Gastrocnemius medialis (tissue), 4 donors: ENCODE measurements at regions not wholly inside any gene's neighbourhood (a gene's known extent, or its start where the extent isn't known, plus 50 kb on each side); places are given as distances from the start of the nearest gene placed in this dataset.
"Not testable (repeated sequence)": the region's sequence is repeated elsewhere in the genome, so short reads cannot be mapped to it uniquely, and the experiment has no call there.

Source experiments
- ATAC-seq, 2 donors: fragments of 150-250 bp; one replicate each; pipeline ENCODE4 v1.9.1; 2016
- DNase-seq, 2 donors: peaks; one replicate each; pipeline ENCODE4 v3.0.0-alpha.2; 2019
- H3K27ac ChIP-seq, 4 donors: fragments of 200-600 bp; sonication (generic); 1 replicate in 1 of 4; 2 replicates in 3 of 4; pipeline ENCODE4 v1.5.1; 2016 to 2018; ENCODE audit warnings: mild to moderate bottlenecking in 2 of 4, moderate library complexity in 1 of 4
- H3K27me3 ChIP-seq, 3 donors: fragments of 200-600 bp; sonication (generic) in 2 of 3; 1 replicate in 1 of 3; 2 replicates in 2 of 3; pipeline versions ENCODE4 v1.5.1 to v1.6.0; 2016 to 2019; ENCODE audit warnings: mild to moderate bottlenecking in 1 of 3, moderate library complexity in 1 of 3
- H3K36me3 ChIP-seq, 2 donors: fragments of 200-600 bp; sonication (generic) in 1 of 2; one replicate each; pipeline ENCODE4 v1.5.1; 2017 to 2018
- H3K4me1 ChIP-seq, 2 donors: fragments of 200-600 bp; sonication (generic) in 1 of 2; one replicate each; pipeline ENCODE4 v1.5.1; 2016 to 2017; ENCODE audit warnings: mild to moderate bottlenecking in 2 of 2
- H3K4me3 ChIP-seq, 4 donors: fragments of 200-600 bp; sonication (generic) in 3 of 4; 1 replicate in 1 of 4; 2 replicates in 3 of 4; pipeline ENCODE4 v1.5.1; 2016 to 2019; ENCODE audit warnings: mild to moderate bottlenecking in 2 of 4
- H3K9me3 ChIP-seq, 3 donors: fragments of 200-600 bp; sonication (generic) in 2 of 3; 1 replicate in 1 of 3; 2 replicates in 2 of 3; pipeline ENCODE4 v1.5.1; 2016 to 2019
- POLR2A ChIP-seq, 2 donors: fragments of 450-650 bp; IDR thresholded peaks; one replicate each; pipeline ENCODE4 v1.6.1; 2017; ENCODE audit warnings: antibody characterized with exemption in 2 of 2, mild to moderate bottlenecking in 2 of 2, moderate library complexity in 2 of 2
- in situ Hi-C, 4 donors: fragments of 200-750 bp; cut with MboI; loops; one replicate each; pipeline versions ENCODE4 v1.15.0 to v1.8.0; 2017; ENCODE audit warnings: low sequenced_read_pairs in 4 of 4
- intact Hi-C: fragments of 100-400 bp; cut with DNase I; formaldehyde crosslinking; loops from one replicate; pipeline ENCODE4 v1.15.1; 2023; ENCODE audit warnings: low total_unique reads
- TF ChIP-seq, protein P1 (sequence below), 5 experiments: fragments of 450-650 bp in 3 of 5; fragments of 200-600 bp in 2 of 5; sonication (generic) in 2 of 5; IDR thresholded peaks in 4 of 5; conservative IDR thresholded peaks in 1 of 5; 1 replicate in 4 of 5; 2 replicates in 1 of 5; pipeline ENCODE4 v1.5.1; 2016 to 2019; ENCODE audit warnings: antibody characterized with exemption in 5 of 5, mild to moderate bottlenecking in 3 of 5, moderate library complexity in 3 of 5

DNA sequence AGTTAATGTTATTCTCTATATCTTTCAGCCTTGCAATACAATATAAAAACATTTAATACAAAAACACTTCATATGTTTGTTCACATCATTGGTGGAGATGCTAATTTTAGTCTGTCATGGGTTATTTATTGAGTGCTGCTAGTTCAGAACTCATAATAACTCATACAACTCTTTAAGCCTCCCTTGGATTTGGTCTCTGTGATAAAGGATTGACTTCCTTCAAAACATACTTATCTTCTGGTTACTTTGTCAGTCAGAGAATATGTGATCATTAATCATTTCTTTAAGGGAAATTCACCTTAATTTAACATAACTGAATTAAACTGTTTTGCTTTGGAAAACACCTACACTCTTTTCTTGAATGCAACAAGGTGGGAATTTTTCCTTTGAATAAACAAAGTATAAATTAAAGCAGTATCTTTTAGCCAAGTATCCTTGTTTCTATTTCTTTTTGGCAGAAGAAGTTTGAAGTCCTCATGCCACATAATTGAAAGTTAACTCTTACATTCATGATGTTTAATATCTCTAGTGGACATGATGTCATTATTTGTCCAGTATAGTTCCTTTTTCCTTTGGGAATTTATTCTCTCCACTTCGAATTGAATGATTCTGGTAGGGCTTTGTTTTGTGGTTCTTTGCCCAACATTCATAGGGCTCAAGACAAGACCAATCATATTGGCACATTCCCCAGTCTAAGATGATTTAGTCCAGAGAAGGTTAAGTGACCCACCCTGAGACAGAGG is 133.2 kb upstream of the CENPW start:
- DNase-seq (no peak), ATAC-seq (no peak)
- H3K4me1 ChIP-seq: no peaks in the 10 kb centered on the region
- intact Hi-C loops (no loop called here), in situ Hi-C loops (no loop called here)
- H3K27ac ChIP-seq: no peak overlapping the region
- no peaks in the 10 kb centered on the region for H3K9me3 ChIP-seq
- H3K36me3 ChIP-seq: no peaks in the 10 kb centered on the region
- TF ChIP-seq, protein P1, sequence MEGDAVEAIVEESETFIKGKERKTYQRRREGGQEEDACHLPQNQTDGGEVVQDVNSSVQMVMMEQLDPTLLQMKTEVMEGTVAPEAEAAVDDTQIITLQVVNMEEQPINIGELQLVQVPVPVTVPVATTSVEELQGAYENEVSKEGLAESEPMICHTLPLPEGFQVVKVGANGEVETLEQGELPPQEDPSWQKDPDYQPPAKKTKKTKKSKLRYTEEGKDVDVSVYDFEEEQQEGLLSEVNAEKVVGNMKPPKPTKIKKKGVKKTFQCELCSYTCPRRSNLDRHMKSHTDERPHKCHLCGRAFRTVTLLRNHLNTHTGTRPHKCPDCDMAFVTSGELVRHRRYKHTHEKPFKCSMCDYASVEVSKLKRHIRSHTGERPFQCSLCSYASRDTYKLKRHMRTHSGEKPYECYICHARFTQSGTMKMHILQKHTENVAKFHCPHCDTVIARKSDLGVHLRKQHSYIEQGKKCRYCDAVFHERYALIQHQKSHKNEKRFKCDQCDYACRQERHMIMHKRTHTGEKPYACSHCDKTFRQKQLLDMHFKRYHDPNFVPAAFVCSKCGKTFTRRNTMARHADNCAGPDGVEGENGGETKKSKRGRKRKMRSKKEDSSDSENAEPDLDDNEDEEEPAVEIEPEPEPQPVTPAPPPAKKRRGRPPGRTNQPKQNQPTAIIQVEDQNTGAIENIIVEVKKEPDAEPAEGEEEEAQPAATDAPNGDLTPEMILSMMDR (IDR thresholded peaks at IDR 0.05 in 4 of 5, conservative IDR thresholded peaks at IDR 0.05 in 1 of 5): no peak
- no peak for TF ChIP-seq POLR2A (IDR thresholded peaks at IDR 0.05)
- H3K4me3 ChIP-seq: no peak overlapping the region
- H3K27me3 ChIP-seq: no peaks in the 10 kb centered on the region

DNA sequence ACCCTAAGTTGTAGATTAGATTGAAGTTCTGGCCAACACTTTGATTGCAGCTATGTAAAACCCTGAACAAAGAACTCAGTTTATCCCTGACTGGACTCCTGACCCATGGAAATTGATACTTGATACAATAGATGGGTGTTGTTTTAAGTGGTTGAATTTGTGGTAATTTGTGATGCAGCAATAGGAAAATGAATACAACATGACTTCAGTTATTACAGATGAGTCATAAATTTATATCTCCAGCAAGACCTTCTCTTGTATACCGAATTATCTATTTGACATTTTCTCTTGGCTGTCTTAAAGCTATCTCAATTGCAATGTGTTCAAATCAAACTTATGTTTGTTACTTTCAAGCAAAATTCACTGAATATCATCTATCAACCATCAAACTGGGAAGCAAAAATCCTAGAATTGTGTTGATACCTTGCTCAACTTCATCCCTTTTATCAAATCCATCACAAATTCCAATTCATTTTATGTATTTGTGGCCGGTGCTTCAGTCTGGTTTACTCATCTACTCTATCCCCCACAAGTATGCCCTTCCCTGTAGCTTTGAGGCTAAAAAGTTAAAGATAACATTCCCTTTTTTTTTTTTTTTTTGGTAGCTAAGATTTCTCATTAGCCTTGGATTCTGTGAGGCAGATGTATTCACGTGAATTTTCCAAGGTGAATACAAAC is 129.4 kb upstream of the CENPW start:
- in situ Hi-C loops: no loop called here
- intact Hi-C loops: no loop called here
- Histone ChIP-seq H3K9me3 (no peaks in the 10 kb centered on the region), H3K27me3 (no peaks in the 10 kb centered on the region), H3K27ac (no peak overlapping the region), H3K36me3 (no peaks in the 10 kb centered on the region), H3K4me3 (no peak overlapping the region), H3K4me1 (no peaks in the 10 kb centered on the region)
- DNase-seq (no peak), ATAC-seq (no peak)
- TF ChIP-seq POLR2A (IDR thresholded peaks at IDR 0.05): no peak
- TF ChIP-seq, protein P1 (IDR thresholded peaks at IDR 0.05 in 4 of 5, conservative IDR thresholded peaks at IDR 0.05 in 1 of 5): no peak

DNA sequence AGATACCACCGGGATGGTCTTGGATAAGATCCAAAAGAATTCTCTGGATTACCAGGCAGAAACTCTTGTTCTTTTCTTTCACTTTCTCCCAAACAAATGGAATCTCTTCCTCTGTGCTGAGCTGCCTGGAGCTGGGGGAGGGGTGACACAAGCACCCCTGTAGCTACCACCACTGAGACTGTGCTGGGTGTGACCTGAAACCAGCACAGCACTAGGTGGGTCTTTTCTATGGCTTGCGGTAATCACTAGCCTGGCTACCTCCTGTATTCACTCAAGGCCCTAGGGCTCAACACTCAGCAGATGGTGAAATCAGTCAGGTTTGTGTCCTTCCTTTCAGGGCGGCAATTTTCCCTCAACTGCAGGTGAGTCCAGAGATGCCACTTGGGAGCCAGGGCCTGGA is 122.4 kb upstream of the CENPW start:
- Histone ChIP-seq H3K27me3 (no peaks in the 10 kb centered on the region), H3K9me3 (no peaks in the 10 kb centered on the region), H3K27ac (no peak overlapping the region), H3K36me3 (no peaks in the 10 kb centered on the region), H3K4me1 (no peaks in the 10 kb centered on the region), H3K4me3 (no peak overlapping the region)
- DNase-seq (no peak), ATAC-seq (no peak)
- TF ChIP-seq, protein P1 (IDR thresholded peaks at IDR 0.05 in 4 of 5, conservative IDR thresholded peaks at IDR 0.05 in 1 of 5): no peak
- TF ChIP-seq POLR2A (IDR thresholded peaks at IDR 0.05): no peak
- intact Hi-C loops (no loop called here), in situ Hi-C loops (no loop called here)

DNA sequence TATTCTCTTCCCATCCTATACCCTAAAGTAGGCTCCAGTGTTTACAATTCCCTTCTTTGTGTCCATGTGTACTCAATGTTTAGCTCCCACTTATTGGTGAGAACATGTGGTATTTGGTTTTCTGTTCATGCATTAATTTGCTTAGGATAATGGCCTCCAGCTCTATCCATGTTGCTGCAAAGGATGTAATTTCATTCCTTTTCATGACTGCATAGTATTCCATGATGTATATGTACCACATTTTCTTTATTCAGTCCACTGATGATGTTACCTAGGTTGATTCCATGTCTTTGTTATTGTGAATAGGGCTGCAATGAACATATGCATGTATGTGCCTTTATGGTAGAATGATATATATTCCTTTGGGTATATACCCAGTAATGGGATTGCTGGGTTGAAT is 119.0 kb upstream of the CENPW start:
- in situ Hi-C loops, H3K9me3 ChIP-seq, H3K27me3 ChIP-seq, H3K36me3 ChIP-seq, ATAC-seq, intact Hi-C loops, DNase-seq, H3K4me1 ChIP-seq, H3K27ac ChIP-seq, H3K4me3 ChIP-seq: not testable (repeated sequence)

DNA sequence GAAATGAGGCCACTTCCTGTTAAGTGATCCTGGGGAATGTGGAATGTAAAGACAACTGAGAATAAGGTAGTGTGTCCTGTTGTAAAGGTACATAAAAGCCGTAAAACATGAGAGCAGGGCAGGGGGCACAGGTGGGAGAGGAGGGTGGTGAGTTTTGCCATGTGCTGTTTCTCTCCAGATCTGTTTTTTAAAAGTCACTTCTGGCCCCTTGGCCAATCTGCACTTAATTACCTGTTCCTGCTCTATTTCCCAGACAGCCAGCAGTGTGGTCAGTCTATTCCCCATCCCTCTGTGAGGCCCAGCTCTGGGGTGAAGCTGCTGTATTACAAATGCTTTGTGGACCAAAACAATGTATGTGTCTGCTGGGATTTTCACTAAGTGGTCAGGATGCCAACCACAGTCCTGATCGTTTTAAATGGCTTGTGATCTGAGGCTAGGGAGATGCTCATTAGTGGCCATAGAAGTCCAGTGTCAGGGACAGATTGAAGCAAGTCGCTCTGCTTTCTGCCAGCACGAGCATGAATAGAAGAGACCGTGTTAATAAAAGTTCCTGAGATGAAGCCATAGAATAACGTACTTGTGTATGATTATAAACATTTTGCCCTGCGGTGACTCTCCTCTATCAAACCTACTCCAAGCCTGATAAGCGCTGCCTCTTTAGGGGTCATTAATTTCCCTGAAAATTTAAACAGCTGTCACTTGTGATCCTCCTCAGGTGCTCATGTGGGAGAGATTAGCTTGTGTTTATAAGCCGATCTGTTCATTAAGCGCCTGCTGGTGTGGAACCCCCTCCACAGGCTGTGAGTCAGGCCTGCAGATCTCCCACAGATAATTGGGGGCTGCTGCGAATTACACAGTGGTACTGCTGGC is 111.8 kb upstream of the CENPW start:
- H3K36me3 ChIP-seq: no peaks in the 10 kb centered on the region
- intact Hi-C loops: no loop called here
- H3K4me3 ChIP-seq: no peak overlapping the region
- no peaks in the 10 kb centered on the region for H3K27me3 ChIP-seq
- ATAC-seq: no peak
- H3K27ac ChIP-seq: no peak overlapping the region
- no peaks in the 10 kb centered on the region for H3K9me3 ChIP-seq
- no peak for TF ChIP-seq POLR2A (IDR thresholded peaks at IDR 0.05)
- TF ChIP-seq, protein P1 (IDR thresholded peaks at IDR 0.05 in 4 of 5, conservative IDR thresholded peaks at IDR 0.05 in 1 of 5): no peak
- H3K4me1 ChIP-seq: no peaks in the 10 kb centered on the region
- in situ Hi-C loops: no loop called here
- no peak for DNase-seq
